SK-N-MC (cell line): ENCODE measurements at regions not wholly inside any gene's neighbourhood (a gene's known extent, or its start where the extent isn't known, plus 50 kb on each side); places are given as distances from the start of the nearest gene placed in this dataset.

Experiments
- EZH2 ChIP-seq: fragments of 200-600 bp; sonication (generic); IDR thresholded peaks from one replicate; pipeline ENCODE4 v1.6.1; 2017; ENCODE audit warnings: antibody characterized with exemption
- POLR2AphosphoS5 ChIP-seq: IDR thresholded peaks from 2 replicates; pipeline ENCODE4 v1.6.1; 2012; ENCODE audit warnings: mild to moderate bottlenecking, low read depth, low read length, borderline replicate concordance

- TF ChIP-seq POLR2AphosphoS5 (no peak), EZH2 (no peak)
Measured at GRCh38 chr6:100946711-100947110, 65.6 kb upstream of the ASCC3 start.
